DMS153 (cell line): ENCODE measurements at regions not wholly inside any gene's neighbourhood (a gene's known extent, or its start where the extent isn't known, plus 50 kb on each side); places are given as distances from the start of the nearest gene placed in this dataset.

Source experiments
- DNase-seq: peaks from one replicate; lab custom pipeline; 2025; lab: John Stamatoyannopoulos, UW

DNA sequence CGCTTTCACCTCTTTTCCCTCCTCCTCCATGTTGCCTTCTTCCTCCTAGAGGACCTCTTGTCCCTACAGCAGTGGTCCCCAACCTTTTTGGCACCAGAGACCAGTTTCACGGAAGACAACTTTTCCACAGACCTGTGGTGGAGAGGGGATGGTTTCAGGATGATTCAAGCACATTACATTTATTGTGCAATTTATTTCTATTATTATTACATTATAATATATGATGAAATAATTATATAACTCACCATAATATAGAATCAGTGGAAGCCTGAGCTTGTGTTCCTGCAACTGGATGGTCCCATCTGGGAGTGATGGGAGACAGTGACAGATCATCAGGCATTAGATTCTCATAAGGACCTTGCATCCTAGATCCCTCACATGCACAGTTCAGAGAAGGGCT, 152.2 kb upstream of the NCKAP5 start:
- no peak for DNase-seq

DNA sequence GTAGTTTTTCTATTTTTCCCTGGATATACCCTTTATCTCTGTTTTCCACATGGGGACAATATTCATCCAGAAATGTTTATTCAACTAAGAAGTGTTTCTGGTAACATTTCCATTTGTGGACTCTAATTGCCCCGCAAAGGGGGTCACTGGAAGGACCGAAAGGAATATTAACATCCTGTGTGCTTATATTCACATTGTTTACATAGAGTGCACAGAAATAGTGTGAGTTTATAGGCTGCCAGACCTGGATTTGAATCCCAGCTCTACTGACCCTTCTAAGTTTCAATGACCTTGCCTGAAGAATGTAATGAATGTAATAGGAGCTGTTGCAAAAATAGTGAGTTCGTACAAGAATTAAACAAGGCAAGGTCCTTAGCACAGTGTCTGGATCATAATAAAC, 152.9 kb upstream of the NCKAP5 start:
- DNase-seq: no peak

DNA sequence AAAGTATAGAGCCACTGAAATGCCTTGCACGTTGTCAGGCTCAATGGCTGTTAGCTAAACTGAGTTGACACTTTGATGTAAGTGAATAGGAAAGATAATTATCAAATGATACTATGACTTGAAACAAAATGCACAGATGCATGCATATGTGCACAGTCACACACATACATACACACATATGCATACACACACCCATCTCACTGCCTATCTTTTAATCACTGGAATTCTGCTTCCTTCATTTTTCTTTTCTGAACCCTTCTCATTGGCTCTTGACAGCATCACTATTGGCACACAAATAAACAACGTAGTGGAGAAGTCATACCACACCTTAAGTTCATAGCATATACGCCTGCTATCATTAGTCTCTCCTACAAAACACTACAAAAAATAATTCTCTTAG, 154.9 kb upstream of the NCKAP5 start:
- DNase-seq: no peak

- no peak for DNase-seq
Observed at GRCh38 chr2:133726973-133727372, 158.7 kb upstream of the NCKAP5 start.

DNA sequence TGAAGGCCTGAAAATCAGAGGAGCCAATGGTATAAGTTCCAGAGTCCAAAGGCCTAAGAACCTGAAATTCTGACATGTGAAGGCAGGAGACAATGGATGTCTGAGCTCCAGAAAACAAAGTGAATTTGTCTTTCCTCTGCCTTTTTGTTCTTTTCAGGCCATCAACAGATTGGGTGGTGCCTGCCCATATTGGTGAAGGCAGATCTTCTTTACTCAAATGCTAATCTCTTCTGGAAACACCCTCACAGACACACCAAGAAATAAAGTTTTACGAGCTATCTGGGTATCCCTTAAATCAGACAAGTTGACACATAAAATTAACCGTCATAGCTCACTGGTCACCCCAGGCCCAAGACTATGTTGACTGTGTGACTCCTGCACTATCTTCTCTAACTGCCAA, 163.8 kb upstream of the NCKAP5 start:
- DNase-seq: no peak

- no peak for DNase-seq
Observed at GRCh38 chr2:133732982-133733900, 165.0 kb upstream of the NCKAP5 start.

GRCh38 chr2:133733901-133734255, 165.6 kb upstream of the NCKAP5 start:
- no peak for DNase-seq

DNA sequence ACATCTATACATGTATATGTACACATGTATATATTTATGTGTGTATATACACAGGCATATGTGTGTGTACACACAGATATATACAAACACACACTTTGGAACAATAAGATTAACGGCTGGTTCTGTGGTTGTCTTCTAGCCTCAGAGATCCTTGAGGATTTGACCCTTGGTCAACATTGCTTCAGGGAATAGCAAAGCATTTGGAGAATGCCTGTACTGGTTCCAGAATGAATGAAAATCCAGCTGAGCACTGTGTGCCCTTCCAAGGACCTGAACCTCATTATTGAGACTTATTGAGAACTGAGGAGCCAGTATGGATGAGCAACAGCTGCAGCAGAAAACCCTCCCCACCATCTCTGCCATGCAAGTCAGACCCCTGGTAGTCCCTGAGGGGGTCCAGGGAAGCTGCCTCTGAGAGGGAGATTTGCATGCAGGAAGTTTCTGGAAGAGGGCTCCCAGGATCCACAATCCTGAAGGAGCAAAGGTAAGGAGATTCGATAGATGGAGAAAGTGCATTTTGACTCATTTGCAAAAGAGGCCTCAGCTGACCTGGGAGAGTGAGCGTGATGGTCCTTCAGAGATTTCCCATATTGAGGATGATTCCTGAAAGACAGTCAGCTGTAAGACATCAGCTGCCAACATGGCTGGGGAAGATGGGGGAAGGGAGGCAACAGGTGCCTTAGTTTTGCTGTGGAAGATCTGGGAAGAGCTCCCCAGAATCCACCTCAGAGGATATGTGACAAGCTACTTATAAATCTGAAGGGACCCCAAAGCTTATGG, 166.6 kb upstream of the NCKAP5 start:
- DNase-seq: no peak

DNA sequence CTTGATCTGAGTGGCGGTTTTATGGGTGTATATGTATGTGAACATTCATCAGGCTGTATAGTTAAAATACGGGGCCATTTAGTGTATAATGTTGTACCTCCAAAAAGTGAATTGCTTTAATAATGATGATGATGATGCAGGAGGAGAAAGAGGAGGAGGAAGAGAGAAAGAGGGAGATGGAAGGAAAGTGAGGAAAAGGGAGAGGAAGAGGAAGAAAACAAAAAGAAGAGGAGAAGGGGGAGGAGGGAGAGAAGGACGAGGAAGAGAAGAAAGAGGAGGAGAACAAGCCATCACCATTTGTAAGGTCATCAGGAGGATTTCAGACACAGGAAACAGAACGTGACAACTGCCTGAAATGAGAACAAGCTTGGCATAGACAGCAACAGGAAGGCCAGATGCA, 168.4 kb upstream of the NCKAP5 start:
- no peak for DNase-seq

DNA sequence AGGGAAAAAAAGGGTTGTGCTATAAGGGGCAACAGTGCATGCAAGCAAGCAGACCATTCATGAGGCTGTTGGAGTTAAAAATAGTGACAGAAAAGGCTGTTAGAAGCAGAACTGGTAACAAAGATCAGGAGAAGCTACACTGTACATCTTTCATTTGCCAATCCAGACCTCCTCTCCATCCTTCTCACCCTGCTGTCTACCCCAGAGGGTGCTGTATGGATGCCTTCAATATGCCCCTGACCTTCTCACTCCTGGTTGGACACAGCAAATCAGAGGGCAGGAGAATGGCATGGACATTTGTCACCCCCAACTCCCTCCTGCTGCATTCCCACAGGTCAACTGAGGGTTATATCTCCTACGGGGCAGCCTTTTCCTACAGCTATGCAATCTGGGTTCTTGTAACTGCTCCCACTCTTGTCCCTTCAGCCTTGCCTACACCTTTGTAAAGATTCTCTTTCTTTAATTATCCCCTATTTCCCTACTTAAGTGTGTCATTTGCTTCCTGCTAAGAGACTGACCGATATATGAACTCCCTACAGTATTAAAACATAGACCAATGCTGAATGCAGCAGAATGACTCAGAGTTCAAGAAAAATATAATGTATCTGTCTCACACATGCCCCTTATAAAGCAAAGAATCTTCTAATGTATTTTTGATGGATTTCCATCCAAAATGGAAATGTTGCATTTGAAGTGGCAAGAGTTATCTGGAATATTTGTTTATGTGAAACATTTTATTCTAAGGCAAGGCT, 169.2 kb upstream of the NCKAP5 start:
- no peak for DNase-seq

- no peak for DNase-seq
Observed at GRCh38 chr2:133739039-133739438, 170.8 kb upstream of the NCKAP5 start.

- no peak for DNase-seq
Observed at GRCh38 chr2:133740500-133740899, 172.2 kb upstream of the NCKAP5 start.

GRCh38 chr2:133748007-133748700, 179.9 kb upstream of the NCKAP5 start:
- DNase-seq: no peak

DNA sequence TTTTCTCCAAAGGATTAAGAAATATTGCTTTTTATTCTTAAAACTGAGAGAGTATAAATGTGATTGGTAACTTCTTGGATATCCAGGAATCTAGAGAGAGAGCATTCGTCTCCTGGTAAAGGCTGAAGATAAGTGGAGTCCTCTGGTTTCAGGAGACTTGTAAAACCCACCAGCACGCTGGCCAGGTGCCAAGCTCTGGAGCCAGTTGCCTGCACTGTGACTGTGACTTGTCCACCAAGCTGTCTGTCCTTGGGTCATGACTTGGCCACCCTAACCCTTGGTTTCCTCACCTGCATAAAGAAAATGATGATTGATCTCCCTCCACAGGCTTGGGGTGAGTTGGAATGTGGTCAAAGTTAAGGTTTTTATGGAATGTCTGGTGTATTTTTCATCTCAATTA, 185.4 kb upstream of the NCKAP5 start:
- DNase-seq: no peak

- no peak for DNase-seq
Observed at GRCh38 chr2:133755480-133756300, 187.4 kb upstream of the NCKAP5 start.

GRCh38 chr2:133756833-133757232, 188.6 kb upstream of the NCKAP5 start:
- no peak for DNase-seq

- no peak for DNase-seq
Observed at GRCh38 chr2:133760376-133760775, 192.1 kb upstream of the NCKAP5 start.

GRCh38 chr2:133765658-133766057, 197.4 kb upstream of the NCKAP5 start:
- no peak for DNase-seq

DNA sequence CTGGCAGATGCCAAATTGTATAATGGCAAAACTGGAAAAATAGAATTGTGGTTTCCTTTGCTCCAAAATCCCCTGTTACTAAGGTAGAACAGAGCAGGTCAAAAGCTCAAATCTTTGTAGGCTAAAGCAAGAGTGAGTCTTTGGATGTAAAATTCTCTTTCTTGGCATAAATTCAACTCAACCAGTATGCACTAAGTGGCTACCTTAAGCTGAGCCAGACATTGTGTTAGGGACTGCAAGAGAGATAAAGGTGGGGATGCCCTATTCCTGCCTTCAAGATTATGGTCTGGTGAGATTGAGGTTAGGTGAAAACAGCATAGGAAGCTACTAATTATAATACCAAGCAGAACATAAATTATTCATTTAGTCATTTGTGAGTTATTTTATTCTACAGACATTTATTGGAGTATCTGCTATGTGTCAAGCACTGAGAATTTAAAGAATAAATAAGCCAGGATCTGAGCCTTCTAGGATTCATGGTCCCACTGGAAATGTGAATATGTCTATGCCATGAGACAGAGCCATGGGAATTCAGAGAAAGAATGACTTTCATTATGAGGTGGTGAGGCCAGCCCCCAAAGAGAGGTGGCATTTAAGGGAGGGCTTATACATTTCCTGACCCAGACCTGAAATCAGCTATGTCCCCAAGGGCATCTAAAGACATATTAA, 198.0 kb upstream of the NCKAP5 start:
- DNase-seq: no peak

DNA sequence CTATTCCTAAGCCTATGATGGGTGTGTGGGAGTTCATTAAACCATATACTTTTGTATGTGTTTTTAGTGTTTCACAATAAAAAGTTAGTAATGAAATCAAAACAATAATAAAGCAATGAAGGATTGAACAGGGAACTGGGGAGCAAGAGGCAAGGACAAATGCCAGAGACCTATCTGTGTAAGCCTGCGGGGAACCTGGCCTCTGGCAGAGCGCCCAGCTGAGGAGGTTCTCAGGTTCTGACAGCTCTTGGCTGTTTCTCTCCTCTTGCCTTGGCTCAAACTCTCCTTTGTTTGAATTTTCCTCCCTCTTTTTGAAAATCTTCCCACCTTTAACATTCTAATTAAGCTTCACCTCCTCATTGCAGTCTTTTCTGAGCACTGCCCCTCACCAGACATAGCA, 200.0 kb upstream of the NCKAP5 start:
- DNase-seq: no peak
